BLaER1 treated with 17β-estradiol and CSF1 and Interleukin-3, amounts not matched to agents 10 nM and 100 nM (cell line): ENCODE measurements at regions not wholly inside any gene's neighbourhood (a gene's known extent, or its start where the extent isn't known, plus 50 kb on each side); places are given as distances from the start of the nearest gene placed in this dataset.

Source experiments
- H3K27ac ChIP-seq, 11 experiments: shearing (Covaris generic); formaldehyde crosslinking; 2 replicates each; pipeline ENCODE4 v1.8.1; 2022
- H3K27me3 ChIP-seq, 11 experiments: shearing (Covaris generic); formaldehyde crosslinking; 2 replicates each; pipeline ENCODE4 v1.8.1; 2022
- H3K36me3 ChIP-seq, 11 experiments: shearing (Covaris generic); formaldehyde crosslinking; 2 replicates each; pipeline ENCODE4 v1.8.1; 2022
- H3K4me1 ChIP-seq, 10 experiments: shearing (Covaris generic); formaldehyde crosslinking; 2 replicates each; pipeline ENCODE4 v1.8.1; 2022
- H3K4me2 ChIP-seq, 11 experiments: shearing (Covaris generic); formaldehyde crosslinking; 2 replicates each; pipeline ENCODE4 v1.8.1; 2022
- H3K4me3 ChIP-seq, 10 experiments: shearing (Covaris generic); formaldehyde crosslinking; 2 replicates each; pipeline ENCODE4 v1.8.1; 2022
- H3K9ac ChIP-seq, 11 experiments: shearing (Covaris generic); formaldehyde crosslinking; 2 replicates each; pipeline ENCODE4 v1.8.1; 2022
- H3K9me3 ChIP-seq, 11 experiments: shearing (Covaris generic); formaldehyde crosslinking; replicated peaks in 1 of 11; 2 replicates each; pipeline ENCODE4 v1.8.1; 2022
- H4K20me1 ChIP-seq, 11 experiments: shearing (Covaris generic); formaldehyde crosslinking; 2 replicates each; pipeline ENCODE4 v1.8.1; 2022
- Cebpa-rat ChIP-seq, 11 experiments: shearing (Covaris generic); IDR thresholded peaks; 2 replicates each; pipeline ENCODE4 v1.8.1; 2022

DNA sequence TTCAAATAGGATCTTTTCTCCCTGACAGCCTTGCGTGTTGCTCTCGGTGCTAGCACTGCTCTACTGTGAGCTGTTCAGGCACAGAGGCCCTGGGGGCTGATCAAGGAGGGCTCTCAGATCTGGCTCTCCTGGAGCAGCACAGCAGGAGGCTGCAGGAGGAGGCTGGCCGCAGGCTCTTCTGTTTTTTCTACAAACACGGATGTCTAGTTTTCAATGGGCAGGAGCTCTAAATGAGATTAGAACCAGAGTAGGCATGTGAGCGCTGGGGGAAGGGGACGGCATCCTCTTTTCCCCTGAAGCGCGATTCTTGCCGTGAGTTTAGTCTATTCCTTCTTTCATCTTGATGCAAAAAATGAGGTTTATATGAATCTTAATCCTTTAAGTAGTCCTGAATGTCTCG, 61.7 kb upstream of the IRX4 start:
- no peak overlapping the region for H3K4me3 ChIP-seq
- peaks cover 0 to 6% (median 0%) of the 10 kb centered on the region in 11 experiments; a peak in 3 of 22 replicates for H4K20me1 ChIP-seq
- peaks cover 9 to 52% (median 44%) of the 10 kb centered on the region in 10 experiments; a peak in 18 of 20 replicates for H3K4me1 ChIP-seq
- no peak overlapping the region for H3K27ac ChIP-seq
- peaks cover 0 to 58% (median 26%) of the 10 kb centered on the region in 11 experiments; a peak in 18 of 22 replicates for H3K27me3 ChIP-seq
- no peak for TF ChIP-seq Cebpa-rat (IDR thresholded peaks at IDR 0.05)
- H3K9me3 ChIP-seq, result peaks cover 0 to 4% (median 0%) of the 10 kb centered on the region in 11 experiments; a peak in 1 of 22 replicates
- H3K9ac ChIP-seq, result no peak overlapping the region
- H3K36me3 ChIP-seq, result no peaks in the 10 kb centered on the region
- H3K4me2 ChIP-seq, result peak overlapping the region in 3 of 11 experiments; percentile 83 to 89 (median 83); a peak in 2 of 22 replicates

DNA sequence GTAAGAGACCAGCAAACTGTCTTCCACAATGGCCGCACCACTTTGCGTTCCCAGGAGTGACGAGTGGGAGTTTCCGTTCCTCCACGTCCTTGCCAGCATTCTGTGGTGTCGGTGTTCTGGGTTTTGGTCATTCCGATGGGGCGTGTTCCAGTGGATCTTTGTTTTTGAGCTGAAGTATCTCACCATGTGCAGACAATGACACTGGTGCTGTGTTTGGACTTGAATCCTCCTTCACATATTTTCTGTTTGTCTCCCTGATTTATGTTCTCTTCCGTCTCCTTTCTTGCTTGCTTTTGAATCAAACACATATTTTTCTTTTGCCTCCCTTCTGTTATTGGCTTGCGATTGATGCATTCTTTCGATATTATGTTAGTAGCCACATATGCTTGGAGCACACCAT, 60.8 kb upstream of the IRX4 start:
- peaks cover 0 to 4% (median 0%) of the 10 kb centered on the region in 11 experiments; a peak in 1 of 22 replicates for H3K9me3 ChIP-seq
- no peak overlapping the region for H3K27ac ChIP-seq
- H3K9ac ChIP-seq, result no peak overlapping the region
- H3K4me2 ChIP-seq, result no peak overlapping the region
- peaks cover 9 to 43% (median 36%) of the 10 kb centered on the region in 10 experiments; a peak in 18 of 20 replicates for H3K4me1 ChIP-seq
- H3K36me3 ChIP-seq, result no peaks in the 10 kb centered on the region
- H3K4me3 ChIP-seq, result no peak overlapping the region
- no peak for TF ChIP-seq Cebpa-rat (IDR thresholded peaks at IDR 0.05)
- H4K20me1 ChIP-seq, result peaks cover 0 to 6% (median 0%) of the 10 kb centered on the region in 11 experiments; a peak in 1 of 22 replicates
- peaks cover 0 to 49% (median 16%) of the 10 kb centered on the region in 11 experiments; a peak in 17 of 22 replicates for H3K27me3 ChIP-seq

DNA sequence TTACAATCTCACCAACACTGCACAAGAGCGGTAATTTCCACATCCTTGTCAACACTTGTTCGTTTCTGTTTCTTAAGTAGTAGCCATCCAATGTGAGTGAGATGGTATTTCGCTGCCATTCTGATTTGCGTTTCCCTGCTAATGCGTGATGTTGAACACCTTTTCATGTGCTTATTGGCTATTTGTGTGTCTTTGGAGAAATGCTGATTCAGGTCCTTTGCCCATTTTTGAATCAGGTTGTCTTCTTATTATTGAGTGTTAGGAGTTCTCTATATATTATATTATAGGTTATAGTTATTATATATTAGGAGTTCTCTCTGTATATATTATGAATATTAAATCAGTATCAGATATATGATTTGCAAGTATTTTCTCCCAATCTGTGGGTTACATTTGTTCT, 59.9 kb upstream of the IRX4 start:
- H3K4me3 ChIP-seq, result no peak overlapping the region

DNA sequence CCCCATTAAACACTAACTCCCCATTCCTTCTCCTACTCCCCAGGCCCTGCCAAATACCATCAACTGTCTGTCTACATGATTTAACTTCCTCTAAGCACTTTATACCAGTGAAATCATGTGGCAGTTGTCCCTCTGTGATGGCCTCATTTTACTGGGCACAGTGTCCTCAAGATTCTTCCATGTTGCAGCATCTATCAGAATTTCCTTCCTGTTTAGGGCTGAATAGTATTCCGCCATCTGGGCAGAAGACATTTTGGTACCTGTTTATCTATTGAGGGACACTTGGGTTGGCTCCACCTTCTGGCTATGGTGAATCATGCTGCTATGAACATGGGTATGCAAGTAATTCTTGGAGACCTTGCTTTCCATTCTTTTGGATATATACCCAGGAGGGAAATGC, 59.4 kb upstream of the IRX4 start:
- Histone ChIP-seq H3K4me2 (no peak overlapping the region), H3K27ac (no peak overlapping the region), H4K20me1 (peaks cover 0 to 6% (median 0%) of the 10 kb centered on the region in 11 experiments; a peak in 1 of 22 replicates), H3K4me3 (no peak overlapping the region), H3K4me1 (peaks cover 9 to 30% (median 24%) of the 10 kb centered on the region in 10 experiments; a peak in 18 of 20 replicates), H3K9me3 (peaks cover 0 to 4% (median 0%) of the 10 kb centered on the region in 11 experiments; a peak in 1 of 22 replicates), H3K27me3 (peaks cover 0 to 36% (median 13%) of the 10 kb centered on the region in 11 experiments; a peak in 15 of 22 replicates), H3K36me3 (no peaks in the 10 kb centered on the region), H3K9ac (no peak overlapping the region)
- no peak for TF ChIP-seq Cebpa-rat (IDR thresholded peaks at IDR 0.05)

More for the DNA sequence above, 59.9 kb upstream of the IRX4 start:
- peaks cover 9 to 35% (median 28%) of the 10 kb centered on the region in 10 experiments; a peak in 18 of 20 replicates for H3K4me1 ChIP-seq
- peaks cover 0 to 40% (median 14%) of the 10 kb centered on the region in 11 experiments; a peak in 15 of 22 replicates for H3K27me3 ChIP-seq
- no peaks in the 10 kb centered on the region for H3K36me3 ChIP-seq
- no peak overlapping the region for H3K4me2 ChIP-seq
- H3K9ac ChIP-seq, result no peak overlapping the region
- peaks cover 0 to 6% (median 0%) of the 10 kb centered on the region in 11 experiments; a peak in 1 of 22 replicates for H4K20me1 ChIP-seq
- H3K9me3 ChIP-seq, result peaks cover 0 to 4% (median 0%) of the 10 kb centered on the region in 11 experiments; a peak in 1 of 22 replicates
- TF ChIP-seq Cebpa-rat (IDR thresholded peaks at IDR 0.05), result no peak
- H3K27ac ChIP-seq, result no peak overlapping the region

DNA sequence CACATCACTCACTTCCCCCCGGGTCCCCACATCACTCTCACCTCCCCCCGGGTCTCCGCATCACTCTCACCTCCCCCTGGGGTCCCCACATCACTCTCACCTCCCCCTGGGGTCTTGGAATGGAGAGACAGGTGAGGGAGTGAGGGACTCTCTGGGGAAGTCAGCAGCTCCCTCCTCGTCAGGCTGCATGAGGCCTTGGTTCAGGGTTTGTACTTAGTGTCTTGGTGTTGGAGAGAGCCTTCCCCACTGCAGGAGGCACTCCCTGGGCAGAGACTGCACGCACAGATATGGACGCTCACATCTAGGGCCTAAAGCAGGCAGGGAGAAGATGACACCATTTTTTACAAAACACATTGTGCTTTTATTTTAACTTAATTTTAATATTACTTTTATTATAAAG, 56.5 kb upstream of the IRX4 start:
- H3K4me2 ChIP-seq, result no peak overlapping the region
- TF ChIP-seq Cebpa-rat (IDR thresholded peaks at IDR 0.05), result no peak
- peaks cover 0 to 4% (median 0%) of the 10 kb centered on the region in 11 experiments; a peak in 1 of 22 replicates for H3K9me3 ChIP-seq

DNA sequence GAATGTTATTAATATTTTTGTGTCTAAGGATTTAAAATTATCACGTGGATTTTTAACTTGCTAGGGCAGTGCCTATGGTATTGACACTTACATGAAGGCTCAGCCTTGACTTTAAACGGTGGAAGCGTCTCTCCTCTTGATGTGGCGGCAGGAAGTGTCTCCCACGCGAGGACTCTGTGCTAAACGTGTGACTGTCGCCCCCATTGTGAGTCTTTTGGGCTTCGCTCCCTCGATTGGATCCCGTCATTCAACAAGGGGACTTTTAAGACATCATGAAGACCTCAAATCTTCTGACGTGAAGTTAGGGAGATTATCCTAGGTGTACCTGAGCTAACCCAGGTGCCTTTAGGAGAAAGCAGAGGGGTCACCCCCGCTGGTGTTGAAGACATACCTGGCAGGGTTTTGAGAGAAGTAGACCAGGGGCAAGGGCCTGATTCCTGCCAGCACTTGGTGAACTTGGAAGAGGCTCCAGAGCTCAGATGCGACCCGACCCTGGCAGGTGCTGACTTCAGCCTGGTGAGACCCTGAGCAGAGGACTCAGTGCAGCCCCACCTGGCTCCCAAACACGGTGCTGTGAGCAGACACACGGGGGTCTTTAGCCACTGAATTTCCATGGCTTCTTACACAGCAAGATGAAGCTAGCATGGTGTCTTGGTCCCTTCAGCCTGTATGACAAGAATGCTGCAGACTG, 55.7 kb upstream of the IRX4 start:
- Histone ChIP-seq H3K9me3 (peaks cover 0 to 4% (median 0%) of the 10 kb centered on the region in 11 experiments; a peak in 1 of 22 replicates), H3K27me3 (peaks cover 0 to 2% (median 0%) of the 10 kb centered on the region in 11 experiments; a peak in 2 of 22 replicates), H3K27ac (no peak overlapping the region), H3K4me1 (peaks cover 0 to 5% (median 0%) of the 10 kb centered on the region in 10 experiments; a peak in 1 of 20 replicates), H3K4me2 (no peak overlapping the region), H4K20me1 (no peaks in the 10 kb centered on the region), H3K36me3 (no peaks in the 10 kb centered on the region), H3K4me3 (no peak overlapping the region), H3K9ac (no peak overlapping the region)
- TF ChIP-seq Cebpa-rat (IDR thresholded peaks at IDR 0.05), result no peak

More for the DNA sequence above, 56.5 kb upstream of the IRX4 start:
- Histone ChIP-seq H4K20me1 (no peaks in the 10 kb centered on the region), H3K27ac (no peak overlapping the region), H3K36me3 (no peaks in the 10 kb centered on the region), H3K4me1 (peaks cover 0 to 5% (median 0%) of the 10 kb centered on the region in 10 experiments; a peak in 2 of 20 replicates), H3K9ac (no peak overlapping the region), H3K4me3 (no peak overlapping the region), H3K27me3 (peaks cover 0 to 7% (median 0%) of the 10 kb centered on the region in 11 experiments; a peak in 3 of 22 replicates)

DNA sequence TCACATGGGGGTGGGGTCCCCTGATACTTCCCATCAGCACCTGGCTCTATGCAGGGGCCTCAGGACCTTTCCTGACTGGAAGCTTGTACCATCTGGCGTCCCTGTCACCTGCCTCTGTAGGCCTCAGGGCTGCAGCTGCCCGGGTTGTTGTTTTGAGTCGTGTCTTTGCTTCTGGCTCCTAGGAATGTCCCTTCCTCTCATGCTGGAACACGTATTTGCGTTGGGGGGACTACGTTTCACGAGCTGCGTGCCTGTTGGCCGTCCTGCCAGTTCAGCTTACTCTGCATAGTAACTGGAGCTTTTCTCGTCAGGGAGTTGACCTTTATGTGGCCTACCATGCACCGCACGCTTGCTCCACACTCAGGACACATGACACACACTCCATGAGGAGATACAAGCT, 54.9 kb upstream of the IRX4 start:
- Histone ChIP-seq H3K27ac (no peak overlapping the region), H3K4me2 (no peak overlapping the region), H4K20me1 (no peaks in the 10 kb centered on the region), H3K4me1 (peaks cover 0 to 5% (median 0%) of the 10 kb centered on the region in 10 experiments; a peak in 2 of 20 replicates), H3K9me3 (peaks cover 0 to 4% (median 0%) of the 10 kb centered on the region in 11 experiments; a peak in 1 of 22 replicates), H3K36me3 (no peaks in the 10 kb centered on the region), H3K4me3 (no peak overlapping the region), H3K9ac (no peak overlapping the region), H3K27me3 (peaks cover 0 to 11% (median 5%) of the 10 kb centered on the region in 11 experiments; a peak in 14 of 22 replicates)
- no peak for TF ChIP-seq Cebpa-rat (IDR thresholded peaks at IDR 0.05)

DNA sequence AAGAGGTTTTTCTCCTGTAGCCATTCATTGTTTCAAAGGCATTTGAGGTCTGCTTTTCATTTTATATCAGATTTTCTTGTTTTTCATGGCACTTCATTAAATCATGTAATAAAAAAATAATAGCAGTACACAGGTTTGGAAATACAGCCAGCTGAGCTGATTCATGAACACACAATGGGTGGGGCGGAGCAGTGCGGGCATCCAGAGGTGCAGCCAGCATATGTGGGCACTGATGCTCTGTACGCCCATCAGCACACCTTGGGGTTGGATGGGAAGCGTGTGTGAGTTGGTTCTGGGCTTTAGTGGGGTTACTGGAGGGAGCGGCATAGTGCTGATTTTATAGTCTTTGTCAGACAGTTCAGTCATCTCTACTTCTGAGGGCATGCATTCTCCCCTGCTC, 54.2 kb upstream of the IRX4 start:
- no peak overlapping the region for H3K27ac ChIP-seq
- no peaks in the 10 kb centered on the region for H4K20me1 ChIP-seq
- peaks cover 4 to 16% (median 11%) of the 10 kb centered on the region in 11 experiments; a peak in 18 of 22 replicates for H3K27me3 ChIP-seq
- no peak overlapping the region for H3K4me2 ChIP-seq
- peaks cover 0 to 9% (median 2%) of the 10 kb centered on the region in 10 experiments; a peak in 18 of 20 replicates for H3K4me1 ChIP-seq
- no peak overlapping the region for H3K9ac ChIP-seq
- H3K36me3 ChIP-seq, result no peaks in the 10 kb centered on the region
- TF ChIP-seq Cebpa-rat (IDR thresholded peaks at IDR 0.05), result no peak
- H3K4me3 ChIP-seq, result no peak overlapping the region
- H3K9me3 ChIP-seq, result no peaks in the 10 kb centered on the region

DNA sequence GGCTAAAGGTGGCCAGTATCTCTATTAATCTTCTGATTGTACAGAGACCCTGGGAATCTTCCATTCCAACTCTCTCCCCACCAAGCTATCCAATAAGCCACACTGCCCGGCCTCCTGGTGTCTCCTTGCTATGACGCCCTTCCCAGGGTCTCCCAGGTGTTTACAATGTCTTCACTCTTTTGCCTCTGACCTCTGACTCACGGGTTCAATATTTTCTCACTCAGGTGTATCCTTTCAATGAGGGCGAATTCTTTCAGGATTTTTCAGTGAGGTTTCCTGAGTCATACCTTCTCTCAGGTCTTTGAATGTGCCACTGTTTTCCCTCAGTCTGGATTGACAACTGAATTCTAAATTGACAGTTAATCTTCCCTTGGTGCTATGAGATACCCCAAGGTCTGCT, 53.7 kb upstream of the IRX4 start:
- Histone ChIP-seq H3K4me2 (peak overlapping the region in 1 of 11 experiments; percentile 7; a peak in 1 of 22 replicates), H3K9ac (no peak overlapping the region), H3K9me3 (no peaks in the 10 kb centered on the region), H3K4me1 (peaks cover 5 to 13% (median 7%) of the 10 kb centered on the region in 10 experiments), H4K20me1 (peaks cover 0 to 5% (median 0%) of the 10 kb centered on the region in 11 experiments; a peak in 6 of 22 replicates), H3K36me3 (no peaks in the 10 kb centered on the region), H3K27ac (no peak overlapping the region), H3K4me3 (no peak overlapping the region), H3K27me3 (peaks cover 9 to 21% (median 16%) of the 10 kb centered on the region in 11 experiments)
- TF ChIP-seq Cebpa-rat (IDR thresholded peaks at IDR 0.05), result no peak
